A549 (cell line): ENCODE measurements at regions not wholly inside any gene's neighbourhood (a gene's known extent, or its start where the extent isn't known, plus 50 kb on each side); places are given as distances from the start of the nearest gene placed in this dataset.

Experiments used
- ATAC-seq, 2 experiments: fragments of 200-7000 bp in 1 of 2; fragments of >200 bp in 1 of 2; cut with Nextera tagmentation in 1 of 2; cut with Tn5 transposase in 1 of 2; 3 replicates each; pipeline versions ENCODE4 v1.8.0 to v1.9.1; 2018 to 2020; ENCODE audit warnings: mild to moderate bottlenecking in 1 of 2, moderate library complexity in 1 of 2
- CTCF ChIA-PET: fragments of 300-600 bp; sonication (Branson Sonifier 250); formaldehyde crosslinking; extraction: SDS; loops from one replicate; lab custom pipeline; 2021; ENCODE audit warnings: antibody characterized with exemption, inconsistent platforms; lab: Yijun Ruan, JAX
- POLR2A ChIA-PET: fragments of 350-600 bp; formaldehyde crosslinking; extraction: SDS; loops from one replicate; lab custom pipeline; 2021; ENCODE audit warnings: antibody characterized with exemption, inconsistent platforms; lab: Yijun Ruan, JAX
- DNase-seq, 2 experiments: peaks; one replicate each; pipeline versions ENCODE4 v3.0.0 to v3.0.0-alpha.2; 2011 to 2016; ENCODE audit warnings: low read depth in 1 of 2, low spot score in 1 of 2
- FAIRE-seq: peaks from 2 replicates; lab custom pipeline; 2011; peaks lifted over from hg19 to GRCh38; lab: Jason Lieb, UNC
- H3K27ac ChIP-seq, 2 experiments: fragments of >200 bp; sonication (Bioruptor Twin); formaldehyde crosslinking; 3 replicates each; pipeline ENCODE4 v1.5.1; 2016 to 2017
- H3K4me1 ChIP-seq: fragments of >200 bp; sonication (Bioruptor Twin); formaldehyde crosslinking; 3 replicates; pipeline ENCODE4 v1.6.1; 2016
- H3K4me2 ChIP-seq: fragments of >200 bp; sonication (Bioruptor Twin); formaldehyde crosslinking; 3 replicates; pipeline ENCODE4 v1.6.1; 2016
- H3K4me3 ChIP-seq: fragments of >200 bp; sonication (Bioruptor Twin); formaldehyde crosslinking; 3 replicates; pipeline ENCODE4 v1.5.1; 2016
- H3K9me3 ChIP-seq: fragments of >200 bp; sonication (Bioruptor Twin); formaldehyde crosslinking; 3 replicates; pipeline ENCODE4 v1.6.1; 2016
- BHLHE40 ChIP-seq: IDR thresholded peaks from 2 replicates; pipeline ENCODE4 v1.6.1; 2012; ENCODE audit warnings: low read depth, low read length, inconsistent platforms
- CBX8 ChIP-seq: fragments of 200-600 bp; sonication (generic); IDR thresholded peaks from 2 replicates; pipeline ENCODE4 v1.6.1; 2016
- CEBPB ChIP-seq, 2 experiments: fragments of >200 bp in 1 of 2; sonication (Bioruptor Twin) in 1 of 2; formaldehyde crosslinking in 1 of 2; IDR thresholded peaks; 2 replicates each; pipeline ENCODE4 v1.6.1; 2012 to 2016
- CHD4 ChIP-seq: fragments of 200-600 bp; sonication (generic); IDR thresholded peaks from 2 replicates; pipeline ENCODE4 v1.6.1; 2016; ENCODE audit warnings: antibody characterized with exemption, mild to moderate bottlenecking, borderline replicate concordance
- EP300 ChIP-seq, 2 experiments: fragments of >200 bp; sonication (Bioruptor Twin); formaldehyde crosslinking; IDR thresholded peaks; 2 replicates in 1 of 2; 3 replicates in 1 of 2; pipeline ENCODE4 v1.6.1; 2016 to 2017
- ESRRA ChIP-seq: fragments of 150-350 bp; IDR thresholded peaks from 2 replicates; pipeline ENCODE4 v1.6.1; 2014; ENCODE audit warnings: mild to moderate bottlenecking, low read length, borderline replicate concordance
- FOSB ChIP-seq: fragments of 250-450 bp; sonication (Bioruptor Pico); IDR thresholded peaks from 2 replicates; pipeline ENCODE4 v1.5.0; 2020; ENCODE audit warnings: mild to moderate bottlenecking, moderate library complexity
- FOSL2 ChIP-seq, 2 experiments: fragments of 450-650 bp in 1 of 2; fragments of >200 bp in 1 of 2; sonication (Bioruptor Twin) in 1 of 2; formaldehyde crosslinking; IDR thresholded peaks; 2 replicates each; pipeline versions ENCODE4 v1.5.0 to v1.6.1; 2016 to 2020; ENCODE audit warnings: mild to moderate bottlenecking in 1 of 2, moderate library complexity in 1 of 2
- FOXS1 ChIP-seq: fragments of 250-450 bp; sonication (Bioruptor Pico); IDR thresholded peaks from 2 replicates; pipeline ENCODE4 v1.5.0; 2020; ENCODE audit warnings: mild to moderate bottlenecking, moderate library complexity
- GATA3 ChIP-seq: IDR thresholded peaks from 2 replicates; pipeline ENCODE4 v1.6.1; 2012; ENCODE audit warnings: borderline replicate concordance
- HDAC2 ChIP-seq: fragments of 200-600 bp; sonication (generic); IDR thresholded peaks from 2 replicates; pipeline ENCODE4 v1.6.1; 2016
- HOXA7 ChIP-seq: fragments of 250-450 bp; sonication (Bioruptor Pico); IDR thresholded peaks from 2 replicates; pipeline ENCODE4 v1.5.0; 2020; ENCODE audit warnings: mild to moderate bottlenecking, moderate library complexity
- HOXB5 ChIP-seq: fragments of 250-450 bp; sonication (Bioruptor Pico); IDR thresholded peaks from 2 replicates; pipeline ENCODE4 v1.5.0; 2020; ENCODE audit warnings: mild to moderate bottlenecking, moderate library complexity
- JUNB ChIP-seq: fragments of >200 bp; sonication (Bioruptor Twin); formaldehyde crosslinking; IDR thresholded peaks from 2 replicates; pipeline ENCODE4 v1.6.1; 2016
- KDM5A ChIP-seq: fragments of 200-600 bp; sonication (generic); IDR thresholded peaks from 2 replicates; pipeline ENCODE4 v1.6.1; 2016; ENCODE audit warnings: antibody characterized with exemption, mild to moderate bottlenecking
- MYC ChIP-seq: IDR thresholded peaks from 2 replicates; pipeline ENCODE4 v1.6.1; 2012; ENCODE audit warnings: mild to moderate bottlenecking, inconsistent platforms, low read length, improper control_type of control experiment, borderline replicate concordance
- POLR2A ChIP-seq: IDR thresholded peaks from 2 replicates; pipeline ENCODE4 v1.6.1; 2012; ENCODE audit warnings: mild to moderate bottlenecking, low read length
- RNF2 ChIP-seq: fragments of 200-600 bp; sonication (generic); IDR thresholded peaks from 2 replicates; pipeline ENCODE4 v1.6.1; 2016; ENCODE audit warnings: low read depth, mild to moderate bottlenecking, antibody characterized with exemption, moderate library complexity, borderline replicate concordance
- TP53 ChIP-seq: fragments of 250-450 bp; sonication (Bioruptor Pico); IDR thresholded peaks from 2 replicates; pipeline ENCODE4 v1.5.0; 2021; ENCODE audit warnings: mild to moderate bottlenecking, moderate library complexity
- ZC3H11A ChIP-seq: fragments of 450-650 bp; IDR thresholded peaks from 2 replicates; pipeline ENCODE4 v1.6.1; 2014; ENCODE audit warnings: antibody characterized with exemption, mild to moderate bottlenecking
- ZFP36 ChIP-seq: fragments of 450-650 bp; IDR thresholded peaks from 2 replicates; pipeline ENCODE4 v1.6.1; 2014; ENCODE audit warnings: borderline replicate concordance; ENCODE audit not compliant: partially characterized antibody
- ZNF302 ChIP-seq: fragments of 250-450 bp; sonication (Bioruptor Pico); IDR thresholded peaks from 2 replicates; pipeline ENCODE4 v1.9.0; 2021; ENCODE audit warnings: inconsistent platforms, mild to moderate bottlenecking, moderate library complexity
- WGBS: methylation state at CpG from one replicate; pipeline ENCODE4 v1.1.6; 2017; ENCODE audit errors: missing lambda C conversion rate; 5-methylcytosine and 5-hydroxymethylcytosine counted together
- TF ChIP-seq, protein P1 (sequence below): fragments of 250-450 bp; sonication (Bioruptor Pico); IDR thresholded peaks from 2 replicates; pipeline ENCODE4 v1.5.0; 2020; ENCODE audit warnings: low read depth, mild to moderate bottlenecking, moderate library complexity
- TF ChIP-seq, protein P2 (sequence below): fragments of >200 bp; sonication (Bioruptor Twin); formaldehyde crosslinking; IDR thresholded peaks from 3 replicates; pipeline ENCODE4 v1.6.1; 2016
- TF ChIP-seq, protein P3 (sequence below): fragments of 150-350 bp; IDR thresholded peaks from 2 replicates; pipeline ENCODE4 v1.6.1; 2014; ENCODE audit warnings: low read depth, mild to moderate bottlenecking, low read length
- TF ChIP-seq, protein P4 (sequence below): fragments of >200 bp; sonication (Bioruptor Twin); formaldehyde crosslinking; IDR thresholded peaks from 2 replicates; pipeline ENCODE4 v1.6.1; 2016

DNA sequence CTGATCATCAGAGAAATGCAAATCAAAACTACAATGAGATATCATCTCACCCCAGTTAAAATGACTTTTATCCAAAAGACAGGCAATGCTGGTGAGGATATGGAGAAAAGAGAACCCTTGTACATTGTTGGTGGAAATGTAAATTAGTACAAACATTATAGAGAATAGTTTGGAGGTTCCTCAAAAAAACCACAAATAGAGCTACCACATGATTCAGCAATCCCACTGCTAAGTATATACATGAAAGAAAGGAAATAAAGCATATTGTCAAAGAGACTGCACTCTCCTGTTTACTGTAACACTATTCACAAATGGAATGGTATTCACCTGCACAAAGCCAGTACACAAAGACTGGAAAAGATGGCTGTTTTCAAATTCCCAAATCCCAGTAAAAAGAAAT, 1233.7 kb downstream of the PCDH17 start:
- DNase-seq, result no peak
- POLR2A ChIA-PET, result no interaction called here
- CTCF ChIA-PET, result no interaction called here
- no peak for ATAC-seq
- Histone ChIP-seq H3K27ac (no peak overlapping the region), H3K4me2 (no peak overlapping the region), H3K4me1 (no peaks in the 10 kb centered on the region), H3K9me3 (no peaks in the 10 kb centered on the region), H3K4me3 (no peak overlapping the region)
- TF ChIP-seq ZC3H11A (no peak), BHLHE40 (no peak), KDM5A (no peak), EP300 (IDR thresholded peaks at IDR 0.05) (no peak), FOXS1 (CRISPR knock-in tag) (no peak), ZNF302 (no peak), CHD4 (no peak), FOSL2 (IDR thresholded peaks at IDR 0.05) (no peak), FOSL2 (CRISPR knock-in tag; IDR thresholded peaks at IDR 0.05) (no peak), FOSB (no peak), TP53 (CRISPR knock-in tag) (no peak), JUNB (no peak), CBX8 (no peak)
- TF ChIP-seq, protein P1, sequence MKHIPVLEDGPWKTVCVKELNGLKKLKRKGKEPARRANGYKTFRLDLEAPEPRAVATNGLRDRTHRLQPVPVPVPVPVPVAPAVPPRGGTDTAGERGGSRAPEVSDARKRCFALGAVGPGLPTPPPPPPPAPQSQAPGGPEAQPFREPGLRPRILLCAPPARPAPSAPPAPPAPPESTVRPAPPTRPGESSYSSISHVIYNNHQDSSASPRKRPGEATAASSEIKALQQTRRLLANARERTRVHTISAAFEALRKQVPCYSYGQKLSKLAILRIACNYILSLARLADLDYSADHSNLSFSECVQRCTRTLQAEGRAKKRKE (CRISPR knock-in tag), result no peak
- TF ChIP-seq, protein P2, sequence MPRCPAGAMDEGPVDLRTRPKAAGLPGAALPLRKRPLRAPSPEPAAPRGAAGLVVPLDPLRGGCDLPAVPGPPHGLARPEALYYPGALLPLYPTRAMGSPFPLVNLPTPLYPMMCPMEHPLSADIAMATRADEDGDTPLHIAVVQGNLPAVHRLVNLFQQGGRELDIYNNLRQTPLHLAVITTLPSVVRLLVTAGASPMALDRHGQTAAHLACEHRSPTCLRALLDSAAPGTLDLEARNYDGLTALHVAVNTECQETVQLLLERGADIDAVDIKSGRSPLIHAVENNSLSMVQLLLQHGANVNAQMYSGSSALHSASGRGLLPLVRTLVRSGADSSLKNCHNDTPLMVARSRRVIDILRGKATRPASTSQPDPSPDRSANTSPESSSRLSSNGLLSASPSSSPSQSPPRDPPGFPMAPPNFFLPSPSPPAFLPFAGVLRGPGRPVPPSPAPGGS, result no peak
- TF ChIP-seq, protein P3, sequence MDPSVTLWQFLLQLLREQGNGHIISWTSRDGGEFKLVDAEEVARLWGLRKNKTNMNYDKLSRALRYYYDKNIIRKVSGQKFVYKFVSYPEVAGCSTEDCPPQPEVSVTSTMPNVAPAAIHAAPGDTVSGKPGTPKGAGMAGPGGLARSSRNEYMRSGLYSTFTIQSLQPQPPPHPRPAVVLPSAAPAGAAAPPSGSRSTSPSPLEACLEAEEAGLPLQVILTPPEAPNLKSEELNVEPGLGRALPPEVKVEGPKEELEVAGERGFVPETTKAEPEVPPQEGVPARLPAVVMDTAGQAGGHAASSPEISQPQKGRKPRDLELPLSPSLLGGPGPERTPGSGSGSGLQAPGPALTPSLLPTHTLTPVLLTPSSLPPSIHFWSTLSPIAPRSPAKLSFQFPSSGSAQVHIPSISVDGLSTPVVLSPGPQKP, result no peak
- FAIRE-seq, result no peak

DNA sequence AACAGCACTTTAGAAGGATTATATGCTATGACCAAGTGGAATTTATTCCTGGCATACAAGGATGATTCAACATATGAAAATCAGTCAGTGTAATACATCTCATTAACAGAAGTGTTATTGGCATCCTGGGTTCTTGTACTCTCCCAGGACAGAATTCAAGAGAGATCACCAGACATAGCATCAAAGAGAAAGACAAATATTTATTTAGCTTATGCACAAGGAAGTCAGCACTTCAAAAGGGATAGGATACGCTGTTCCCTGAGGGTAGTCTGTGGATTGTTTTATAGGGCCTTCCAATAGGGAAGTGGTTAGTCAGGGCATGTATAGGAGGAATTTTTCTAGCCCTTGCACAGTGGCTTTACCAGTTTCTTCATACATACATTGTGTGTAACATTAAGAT, 1238.0 kb downstream of the PCDH17 start:
- ChIA-PET POLR2A (no interaction called here), CTCF (no interaction called here)
- no peak for ATAC-seq
- Histone ChIP-seq H3K4me1 (no peaks in the 10 kb centered on the region), H3K27ac (no peak overlapping the region), H3K9me3 (no peaks in the 10 kb centered on the region), H3K4me3 (no peak overlapping the region), H3K4me2 (no peak overlapping the region)
- WGBS, result 20% methylated on average over 1 of the region's 1 CpG
- no peak for FAIRE-seq
- DNase-seq, result no peak
- TF ChIP-seq ESRRA (no peak), ZFP36 (no peak), HDAC2 (no peak), CEBPB (IDR thresholded peaks at IDR 0.05) (no peak), ZC3H11A (no peak), GATA3 (no peak), JUNB (no peak), POLR2A (no peak), MYC (no peak), RNF2 (no peak), HOXA7 (CRISPR knock-in tag) (no peak), ZNF302 (no peak), HOXB5 (CRISPR knock-in tag) (no peak)
- TF ChIP-seq, protein P4, sequence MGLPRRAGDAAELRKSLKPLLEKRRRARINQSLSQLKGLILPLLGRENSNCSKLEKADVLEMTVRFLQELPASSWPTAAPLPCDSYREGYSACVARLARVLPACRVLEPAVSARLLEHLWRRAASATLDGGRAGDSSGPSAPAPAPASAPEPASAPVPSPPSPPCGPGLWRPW, result no peak
- TF ChIP-seq, protein P1 (CRISPR knock-in tag), result no peak
